WTC11 (cell line): ENCODE measurements at regions not wholly inside any gene's neighbourhood (a gene's known extent, or its start where the extent isn't known, plus 50 kb on each side); places are given as distances from the start of the nearest gene placed in this dataset.

ENCODE experiments used
- ATAC-seq: fragments of 200-7000 bp; cut with Tn5 transposase; 2 replicates; pipeline ENCODE4 v1.10.0; 2021; ENCODE audit warnings: mild to moderate bottlenecking, moderate library complexity
- CTCF ChIA-PET: fragments of 300-600 bp; sonication (Branson Sonifier 250); formaldehyde crosslinking; loops from one replicate; lab custom pipeline; 2021; ENCODE audit warnings: antibody characterized with exemption; lab: Charles Lee
- POLR2A ChIA-PET: fragments of 350-600 bp; sonication (Branson Sonifier 250); formaldehyde crosslinking; loops from one replicate; lab custom pipeline; 2021; ENCODE audit warnings: antibody characterized with exemption; lab: Charles Lee
- DNase-seq: peaks from one replicate; pipeline ENCODE4 v3.0.0; 2021; ENCODE audit warnings: low spot score
- H3K27ac Mint-ChIP-seq: 2 replicates; pipeline ENCODE4 v1.8.0; 2021; ENCODE audit warnings: mixed read lengths
- H3K27me3 Mint-ChIP-seq: 2 replicates; pipeline ENCODE4 v1.8.0; 2021; ENCODE audit warnings: low read depth, mild to moderate bottlenecking, moderate library complexity, mixed read lengths
- H3K36me3 Mint-ChIP-seq: 2 replicates; pipeline ENCODE4 v1.8.0; 2021; ENCODE audit warnings: mixed read lengths
- H3K4me1 Mint-ChIP-seq: 2 replicates; pipeline ENCODE4 v1.8.0; 2022; ENCODE audit warnings: mixed read lengths
- H3K4me3 Mint-ChIP-seq: 2 replicates; pipeline ENCODE4 v1.8.0; 2021; ENCODE audit warnings: mild to moderate bottlenecking, moderate library complexity, mixed read lengths
- H3K9me3 Mint-ChIP-seq: 2 replicates; pipeline ENCODE4 v1.8.0; 2021; ENCODE audit warnings: mixed read lengths
- ATF6 ChIP-seq: sonication (generic); formaldehyde crosslinking; IDR thresholded peaks from 2 replicates; pipeline ENCODE4 v1.8.1; 2023; ENCODE audit warnings: mild to moderate bottlenecking, missing genetic modification reagents
- CREM ChIP-seq: sonication (generic); formaldehyde crosslinking; IDR thresholded peaks from 2 replicates; pipeline ENCODE4 v1.8.1; 2022; ENCODE audit warnings: mild to moderate bottlenecking, missing genetic modification reagents, moderate library complexity
- E2F4 ChIP-seq: sonication (generic); formaldehyde crosslinking; IDR thresholded peaks from 2 replicates; pipeline ENCODE4 v1.8.1; 2022; ENCODE audit warnings: low read depth, mild to moderate bottlenecking, moderate library complexity, missing genetic modification reagents, borderline replicate concordance
- EMX1 ChIP-seq: fragments of 250-450 bp; sonication (Bioruptor Pico); IDR thresholded peaks from 2 replicates; pipeline ENCODE4 v1.8.0; 2021; ENCODE audit warnings: mild to moderate bottlenecking
- ERG ChIP-seq: fragments of 250-450 bp; sonication (Bioruptor Pico); IDR thresholded peaks from 2 replicates; pipeline ENCODE4 v1.8.0; 2021; ENCODE audit warnings: mild to moderate bottlenecking
- ESRRA ChIP-seq: sonication (generic); formaldehyde crosslinking; IDR thresholded peaks from 2 replicates; pipeline ENCODE4 v1.8.1; 2022; ENCODE audit warnings: mild to moderate bottlenecking, missing genetic modification reagents, borderline replicate concordance
- FOXP1 ChIP-seq: sonication (generic); formaldehyde crosslinking; IDR thresholded peaks from 2 replicates; pipeline ENCODE4 v1.8.0; 2022; ENCODE audit warnings: missing genetic modification reagents, mild to moderate bottlenecking, moderate library complexity, borderline replicate concordance
- HMGA2 ChIP-seq: fragments of 250-450 bp; sonication (Bioruptor Pico); IDR thresholded peaks from 2 replicates; pipeline ENCODE4 v1.4.0; 2021; ENCODE audit warnings: mild to moderate bottlenecking, moderate library complexity
- MAX ChIP-seq: sonication (generic); formaldehyde crosslinking; IDR thresholded peaks from 2 replicates; pipeline ENCODE4 v1.8.0; 2022; ENCODE audit warnings: mild to moderate bottlenecking, missing genetic modification reagents
- NFYB ChIP-seq: sonication (generic); formaldehyde crosslinking; conservative IDR thresholded peaks from 2 replicates; pipeline ENCODE4 v1.8.0; 2022; ENCODE audit warnings: low read depth, missing genetic modification reagents
- NR2C2 ChIP-seq: sonication (generic); formaldehyde crosslinking; IDR thresholded peaks from 2 replicates; pipeline ENCODE4 v1.8.0; 2022; ENCODE audit warnings: mild to moderate bottlenecking, missing genetic modification reagents
- PRRX2 ChIP-seq: fragments of 250-450 bp; sonication (Bioruptor Pico); IDR thresholded peaks from 2 replicates; pipeline ENCODE4 v1.8.0; 2021; ENCODE audit warnings: mild to moderate bottlenecking
- TEAD1 ChIP-seq: sonication (generic); formaldehyde crosslinking; IDR thresholded peaks from 2 replicates; pipeline ENCODE4 v1.8.0; 2022; ENCODE audit warnings: mild to moderate bottlenecking, missing genetic modification reagents
- USF2 ChIP-seq: sonication (generic); formaldehyde crosslinking; IDR thresholded peaks from 2 replicates; pipeline ENCODE4 v1.8.1; 2023; ENCODE audit warnings: mild to moderate bottlenecking, missing genetic modification reagents, moderate library complexity
- ZBTB43 ChIP-seq: sonication (generic); formaldehyde crosslinking; IDR thresholded peaks from 2 replicates; pipeline ENCODE4 v1.8.1; 2023; ENCODE audit warnings: mild to moderate bottlenecking, missing genetic modification reagents
- ZNF121 ChIP-seq: sonication (generic); formaldehyde crosslinking; IDR thresholded peaks from 2 replicates; pipeline ENCODE4 v1.8.0; 2023; ENCODE audit warnings: missing genetic modification reagents
- ZNF263 ChIP-seq: sonication (generic); formaldehyde crosslinking; IDR thresholded peaks from 2 replicates; pipeline ENCODE4 v1.8.1; 2022; ENCODE audit warnings: low read depth, mild to moderate bottlenecking, moderate library complexity, missing genetic modification reagents
- ZNF317 ChIP-seq: sonication (generic); formaldehyde crosslinking; IDR thresholded peaks from 2 replicates; pipeline ENCODE4 v1.8.1; 2023; ENCODE audit warnings: low read depth, mild to moderate bottlenecking, moderate library complexity, missing genetic modification reagents, borderline replicate concordance
- ZNF512 ChIP-seq: sonication (generic); formaldehyde crosslinking; IDR thresholded peaks from 2 replicates; pipeline ENCODE4 v1.8.1; 2022; ENCODE audit warnings: missing genetic modification reagents, borderline replicate concordance
- ZNF671 ChIP-seq: fragments of 250-450 bp; sonication (Bioruptor Pico); IDR thresholded peaks from 2 replicates; pipeline ENCODE4 v1.8.0; 2021; ENCODE audit warnings: mild to moderate bottlenecking

GRCh38 chr4:28449085-28449484, 1588.4 kb downstream of the STIM2 start:
- Mint-ChIP-seq H3K27me3 (no peaks in the 10 kb centered on the region), H3K9me3 (peaks cover 9% of the 10 kb centered on the region), H3K36me3 (no peaks in the 10 kb centered on the region; the same call in 1 of the 2 replicates), H3K27ac (no peak overlapping the region), H3K4me3 (no peak overlapping the region), H3K4me1 (peaks cover 17% of the 10 kb centered on the region)
- DNase-seq, result no peak
- no peak for ATAC-seq
- ChIA-PET POLR2A (no interaction called here), CTCF (interaction anchor here (0.6 kb wide), 1 partner anchor 14 kb away, joined by 3 read pairs; no protein-coding TSS in a partner anchor)
- TF ChIP-seq ZBTB43 (CRISPR knock-in tag) (no peak), PRRX2 (no peak), NR2C2 (CRISPR knock-in tag) (no peak), ESRRA (CRISPR knock-in tag) (no peak), HMGA2 (CRISPR knock-in tag) (no peak), EMX1 (CRISPR knock-in tag) (no peak), MAX (CRISPR knock-in tag) (no peak), ZNF263 (CRISPR knock-in tag) (no peak), FOXP1 (no peak), CREM (CRISPR knock-in tag) (no peak), ZNF317 (CRISPR knock-in tag) (no peak)

- no peaks in the 10 kb centered on the region; the same call in 1 of the 2 replicates for H3K36me3 Mint-ChIP-seq
- ATAC-seq, result no peak
- DNase-seq, result no peak
- H3K4me1 Mint-ChIP-seq, result peaks cover 15% of the 10 kb centered on the region
- no peak overlapping the region for H3K27ac Mint-ChIP-seq
- H3K27me3 Mint-ChIP-seq, result no peaks in the 10 kb centered on the region
- H3K4me3 Mint-ChIP-seq, result no peak overlapping the region
- H3K9me3 Mint-ChIP-seq, result peaks cover 22% of the 10 kb centered on the region
- ChIA-PET POLR2A (no interaction called here), CTCF (no interaction called here)
- no peak for TF ChIP-seq ERG
- no peak for TF ChIP-seq NFYB (CRISPR knock-in tag)
- TF ChIP-seq, all 79 proteins: peak for 0
These were observed 1590.7 kb downstream of the STIM2 start for GRCh38 chr4:28451346-28451745.

GRCh38 chr4:28462766-28463700, 1602.4 kb downstream of the STIM2 start:
- Mint-ChIP-seq H3K27ac (no peak overlapping the region), H3K36me3 (no peaks in the 10 kb centered on the region), H3K4me3 (no peak overlapping the region), H3K27me3 (no peaks in the 10 kb centered on the region), H3K9me3 (no peaks in the 10 kb centered on the region), H3K4me1 (peaks cover 11% of the 10 kb centered on the region)
- CTCF ChIA-PET, result interaction anchor here (0.7 to 1.4 kb wide), 2 partner anchors 13 to 57 kb away, joined by 4 read pairs; no protein-coding TSS in a partner anchor
- ATAC-seq, result peak; percentile 74
- POLR2A ChIA-PET, result no interaction called here
- DNase-seq, result no peak
- TF ChIP-seq ATF6 (CRISPR knock-in tag) (no peak), HMGA2 (CRISPR knock-in tag) (no peak), ZBTB43 (CRISPR knock-in tag) (no peak), ZNF121 (CRISPR knock-in tag) (no peak), USF2 (CRISPR knock-in tag) (no peak), E2F4 (no peak), ZNF512 (CRISPR knock-in tag) (no peak), TEAD1 (CRISPR knock-in tag) (no peak), CREM (CRISPR knock-in tag) (no peak), ZNF671 (no peak)
